ENCODE measurements at regions not wholly inside any gene's neighbourhood (a gene's known extent, or its start where the extent isn't known, plus 50 kb on each side); places are given as distances from the start of the nearest gene placed in this dataset.

DNA sequence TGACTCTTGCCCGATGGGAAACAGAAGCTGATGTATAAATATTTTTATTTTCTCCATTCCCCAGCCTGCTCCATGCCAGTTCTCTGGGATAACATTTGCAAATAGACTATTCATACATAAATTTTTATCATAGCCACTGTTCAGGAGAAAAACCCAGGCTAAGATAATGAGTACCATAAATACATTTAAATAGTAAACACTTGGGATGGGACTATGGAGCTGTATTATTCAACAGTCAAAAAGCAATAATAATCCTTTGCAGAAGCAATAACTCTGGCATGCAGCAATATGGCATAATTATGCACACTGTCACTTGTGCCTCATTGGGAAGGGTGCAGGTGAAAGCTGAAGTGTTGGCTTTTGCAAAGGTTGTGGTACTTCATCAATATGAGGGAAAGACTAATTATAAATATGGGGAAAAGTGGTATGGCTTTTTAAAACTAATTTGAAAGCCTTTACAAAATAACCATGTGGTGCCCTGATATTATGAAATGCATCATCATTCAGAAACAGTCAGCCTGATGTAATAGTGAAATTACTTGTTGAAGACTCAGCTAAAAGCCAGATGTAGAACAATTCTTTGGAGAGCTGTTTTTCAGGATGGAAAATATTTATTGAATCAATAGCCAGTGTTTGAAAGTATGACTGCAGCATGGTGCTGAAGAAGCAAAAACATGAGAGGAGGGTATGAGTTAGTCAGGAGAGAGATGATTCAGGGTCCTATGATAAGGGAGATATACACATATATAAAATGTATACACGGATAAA, 2476.7 kb downstream of the PCDH9 start:
- no peaks in the 10 kb centered on the region for H3K4me1 ChIP-seq (ENCODE audit: insufficient read depth)
- no peak for DNase-seq
- 35 to 53% (median 36%) methylated on average over 2 of the region's 2 CpGs for WGBS, 3 donors
- TF ChIP-seq POLR2A (IDR thresholded peaks at IDR 0.05): no peak
- no peak for TF ChIP-seq EP300 (IDR thresholded peaks at IDR 0.05)
- TF ChIP-seq, protein P1, sequence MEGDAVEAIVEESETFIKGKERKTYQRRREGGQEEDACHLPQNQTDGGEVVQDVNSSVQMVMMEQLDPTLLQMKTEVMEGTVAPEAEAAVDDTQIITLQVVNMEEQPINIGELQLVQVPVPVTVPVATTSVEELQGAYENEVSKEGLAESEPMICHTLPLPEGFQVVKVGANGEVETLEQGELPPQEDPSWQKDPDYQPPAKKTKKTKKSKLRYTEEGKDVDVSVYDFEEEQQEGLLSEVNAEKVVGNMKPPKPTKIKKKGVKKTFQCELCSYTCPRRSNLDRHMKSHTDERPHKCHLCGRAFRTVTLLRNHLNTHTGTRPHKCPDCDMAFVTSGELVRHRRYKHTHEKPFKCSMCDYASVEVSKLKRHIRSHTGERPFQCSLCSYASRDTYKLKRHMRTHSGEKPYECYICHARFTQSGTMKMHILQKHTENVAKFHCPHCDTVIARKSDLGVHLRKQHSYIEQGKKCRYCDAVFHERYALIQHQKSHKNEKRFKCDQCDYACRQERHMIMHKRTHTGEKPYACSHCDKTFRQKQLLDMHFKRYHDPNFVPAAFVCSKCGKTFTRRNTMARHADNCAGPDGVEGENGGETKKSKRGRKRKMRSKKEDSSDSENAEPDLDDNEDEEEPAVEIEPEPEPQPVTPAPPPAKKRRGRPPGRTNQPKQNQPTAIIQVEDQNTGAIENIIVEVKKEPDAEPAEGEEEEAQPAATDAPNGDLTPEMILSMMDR (IDR thresholded peaks at IDR 0.05): no peak
- no peaks in the 10 kb centered on the region for H3K36me3 ChIP-seq
- no peaks in the 10 kb centered on the region for H3K27me3 ChIP-seq
- no peak overlapping the region for H3K27ac ChIP-seq
- no peaks in the 10 kb centered on the region for H3K9me3 ChIP-seq
- H3K4me3 ChIP-seq: no peak overlapping the region
- intact Hi-C loops (cut with DNase I): no loop called here

DNA sequence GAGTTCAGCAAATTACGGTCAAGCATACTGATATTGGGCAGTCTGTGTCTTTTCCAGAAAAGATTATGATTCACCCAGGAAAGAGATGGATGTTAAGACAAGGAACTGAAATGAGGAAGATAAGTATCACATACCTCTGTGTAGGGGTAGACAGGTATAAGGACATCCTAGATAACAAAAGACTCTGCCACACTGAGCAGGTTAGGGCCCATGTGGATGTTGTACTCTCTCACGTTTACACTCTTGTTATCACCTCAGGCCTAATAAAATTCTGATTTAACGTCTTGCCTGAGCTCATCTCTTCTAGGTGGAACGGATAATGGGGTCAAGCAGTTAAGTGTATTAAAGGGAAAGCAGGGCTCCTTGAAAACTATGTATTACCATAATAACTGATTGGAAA, 2480.8 kb downstream of the PCDH9 start:
- H3K4me3 ChIP-seq: no peak overlapping the region
- WGBS, 3 donors: 63 to 67% (median 65%) methylated on average over 4 of the region's 4 CpGs
- H3K36me3 ChIP-seq: no peaks in the 10 kb centered on the region
- intact Hi-C loops (cut with DNase I): no loop called here
- H3K27me3 ChIP-seq: no peaks in the 10 kb centered on the region
- no peak for TF ChIP-seq POLR2A (IDR thresholded peaks at IDR 0.05)
- no peak for TF ChIP-seq EP300 (IDR thresholded peaks at IDR 0.05)
- TF ChIP-seq, protein P1 (IDR thresholded peaks at IDR 0.05): no peak
- DNase-seq: no peak
- H3K27ac ChIP-seq: no peak overlapping the region
- no peaks in the 10 kb centered on the region for H3K9me3 ChIP-seq
- H3K4me1 ChIP-seq (ENCODE audit: insufficient read depth): no peaks in the 10 kb centered on the region

DNA sequence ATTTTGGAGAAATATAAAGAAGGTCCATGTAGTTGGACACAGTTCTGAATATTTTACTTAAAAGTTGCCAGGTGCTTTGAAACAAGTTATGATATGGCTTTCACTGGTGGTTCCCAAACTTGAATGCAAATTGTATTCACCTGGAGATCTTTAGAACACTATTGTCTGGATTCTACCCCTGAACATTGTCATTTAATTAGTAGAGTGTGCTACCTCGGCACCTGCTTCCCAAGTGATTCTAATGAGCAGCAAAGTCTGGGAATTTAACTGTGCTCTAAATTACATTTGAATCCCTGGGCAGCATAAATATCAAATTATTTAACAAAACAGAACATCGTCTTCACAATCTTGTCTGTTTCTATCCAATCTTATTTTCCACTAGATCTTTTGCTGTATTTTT, 2483.3 kb downstream of the PCDH9 start:
- TF ChIP-seq POLR2A (IDR thresholded peaks at IDR 0.05): no peak
- TF ChIP-seq EP300 (IDR thresholded peaks at IDR 0.05): no peak
- TF ChIP-seq, protein P1 (IDR thresholded peaks at IDR 0.05): no peak
- Histone ChIP-seq H3K36me3 (no peaks in the 10 kb centered on the region), H3K9me3 (no peaks in the 10 kb centered on the region), H3K4me3 (no peak overlapping the region), H3K27ac (no peak overlapping the region), H3K27me3 (no peaks in the 10 kb centered on the region), H3K4me1 (ENCODE audit: insufficient read depth) (no peaks in the 10 kb centered on the region)
- intact Hi-C loops (cut with DNase I): no loop called here
- no peak for DNase-seq
- WGBS, 3 donors: 76 to 86% (median 78%) methylated on average over 2 of the region's 2 CpGs

DNA sequence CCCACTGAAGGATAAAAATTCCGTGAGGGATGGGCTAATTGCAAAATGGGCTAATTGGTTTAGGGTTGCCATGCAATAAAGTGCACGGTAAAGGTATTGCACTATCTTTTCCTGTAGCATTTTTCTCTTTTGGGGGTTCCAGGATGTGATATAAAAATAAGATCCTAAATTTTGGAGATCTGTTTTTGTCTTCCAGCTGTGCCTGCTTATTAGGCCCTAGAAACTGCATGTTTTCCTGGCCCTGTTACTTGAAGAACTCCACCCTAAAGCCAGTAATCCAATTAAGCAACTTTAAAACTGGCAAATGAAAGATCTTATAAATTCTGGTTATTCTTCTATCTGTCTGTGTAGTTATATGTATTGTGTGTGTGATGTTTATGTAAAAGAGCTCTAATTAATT, 2489.6 kb downstream of the PCDH9 start:
- no peak for DNase-seq
- Histone ChIP-seq H3K9me3 (no peaks in the 10 kb centered on the region), H3K27me3 (no peaks in the 10 kb centered on the region), H3K36me3 (no peaks in the 10 kb centered on the region), H3K4me1 (ENCODE audit: insufficient read depth) (no peaks in the 10 kb centered on the region), H3K27ac (no peak overlapping the region), H3K4me3 (no peak overlapping the region)
- intact Hi-C loops (cut with DNase I): no loop called here
- TF ChIP-seq POLR2A (IDR thresholded peaks at IDR 0.05) (no peak), EP300 (IDR thresholded peaks at IDR 0.05) (no peak)
- TF ChIP-seq, protein P1 (IDR thresholded peaks at IDR 0.05): no peak
- 73 to 76% (median 75%) methylated on average over 2 of the region's 2 CpGs for WGBS, 3 donors

All from ovary (tissue), 7 donors.